ENCODE measurements at regions not wholly inside any gene's neighbourhood (a gene's known extent, or its start where the extent isn't known, plus 50 kb on each side); places are given as distances from the start of the nearest gene placed in this dataset.

GRCh38 chr1:229972600-229973296, 94.3 kb upstream of the GALNT2 start:
- H3K4me3 ChIP-seq: no peak overlapping the region
- no peaks in the 10 kb centered on the region for H3K4me1 ChIP-seq
- no peaks in the 10 kb centered on the region for H3K27me3 ChIP-seq
- H3K27ac ChIP-seq: no peak overlapping the region
- no peaks in the 10 kb centered on the region for H3K36me3 ChIP-seq
- TF ChIP-seq CTCF (IDR thresholded peaks at IDR 0.05): peak in 1 of 2 donors; percentile 45
- peaks cover 0 to 14% of the 10 kb centered on the region in 2 donors for H3K9me3 ChIP-seq
- DNase-seq (ENCODE audit: low spot score): no peak

- Histone ChIP-seq H3K9me3 (peaks cover 0 to 17% of the 10 kb centered on the region in 2 donors), H3K27ac (no peak overlapping the region), H3K4me3 (no peak overlapping the region), H3K27me3 (no peaks in the 10 kb centered on the region), H3K36me3 (no peaks in the 10 kb centered on the region), H3K4me1 (no peaks in the 10 kb centered on the region)
- TF ChIP-seq CTCF (IDR thresholded peaks at IDR 0.05): no peak
- DNase-seq (ENCODE audit: low spot score): no peak
These were observed 93.8 kb upstream of the GALNT2 start for GRCh38 chr1:229973297-229973612.

- TF ChIP-seq CTCF (IDR thresholded peaks at IDR 0.05): no peak
- DNase-seq (ENCODE audit: low spot score): no peak
- H3K4me3 ChIP-seq: no peak overlapping the region
These were observed 92.0 kb upstream of the GALNT2 start for GRCh38 chr1:229975047-229975446.

GRCh38 chr1:229980009-229980408, 87.0 kb upstream of the GALNT2 start:
- no peak for TF ChIP-seq CTCF (IDR thresholded peaks at IDR 0.05)
- Histone ChIP-seq H3K4me3 (no peak overlapping the region), H3K27me3 (no peaks in the 10 kb centered on the region), H3K4me1 (no peaks in the 10 kb centered on the region), H3K9me3 (peaks cover 0 to 17% of the 10 kb centered on the region in 2 donors), H3K27ac (no peak overlapping the region), H3K36me3 (no peaks in the 10 kb centered on the region)
- DNase-seq (ENCODE audit: low spot score): no peak

More at GRCh38 chr1:229975047-229975446, 92.0 kb upstream of the GALNT2 start:
- Histone ChIP-seq H3K27me3 (no peaks in the 10 kb centered on the region), H3K36me3 (no peaks in the 10 kb centered on the region), H3K27ac (no peak overlapping the region), H3K4me1 (no peaks in the 10 kb centered on the region), H3K9me3 (peaks cover 0 to 17% of the 10 kb centered on the region in 2 donors)

GRCh38 chr1:229981736-229982135, 85.3 kb upstream of the GALNT2 start:
- TF ChIP-seq CTCF (IDR thresholded peaks at IDR 0.05): no peak
- no peaks in the 10 kb centered on the region for H3K36me3 ChIP-seq
- no peak for DNase-seq (ENCODE audit: low spot score)
- H3K27me3 ChIP-seq: no peaks in the 10 kb centered on the region
- H3K9me3 ChIP-seq: peaks cover 0 to 4% of the 10 kb centered on the region in 2 donors
- no peak overlapping the region for H3K4me3 ChIP-seq
- H3K4me1 ChIP-seq: no peaks in the 10 kb centered on the region
- H3K27ac ChIP-seq: no peak overlapping the region

Measured in right atrium auricular region (tissue), 2 donors.